ENCODE measurements at regions not wholly inside any gene's neighbourhood (a gene's known extent, or its start where the extent isn't known, plus 50 kb on each side); places are given as distances from the start of the nearest gene placed in this dataset.

DNA sequence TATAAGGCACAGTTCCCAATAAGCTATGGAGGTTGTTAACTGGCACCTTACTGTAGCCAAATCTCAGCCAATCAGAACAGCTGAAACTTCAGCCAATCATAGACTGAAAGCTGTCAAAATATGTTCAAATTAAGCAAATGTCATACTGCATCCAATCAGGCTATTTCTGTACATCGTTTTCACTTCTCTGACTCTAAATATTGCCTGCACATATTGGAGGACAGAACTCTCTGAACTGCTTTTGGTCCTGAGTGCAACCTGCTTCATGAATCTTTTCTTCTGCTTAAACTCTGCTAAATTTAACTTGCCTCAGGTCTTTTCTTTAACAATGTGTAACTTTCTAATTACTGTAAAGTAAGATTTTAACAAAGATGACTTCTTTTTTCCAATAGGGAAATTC is 1198.9 kb upstream of the PCDH7 start:
- TF ChIP-seq, protein P1, sequence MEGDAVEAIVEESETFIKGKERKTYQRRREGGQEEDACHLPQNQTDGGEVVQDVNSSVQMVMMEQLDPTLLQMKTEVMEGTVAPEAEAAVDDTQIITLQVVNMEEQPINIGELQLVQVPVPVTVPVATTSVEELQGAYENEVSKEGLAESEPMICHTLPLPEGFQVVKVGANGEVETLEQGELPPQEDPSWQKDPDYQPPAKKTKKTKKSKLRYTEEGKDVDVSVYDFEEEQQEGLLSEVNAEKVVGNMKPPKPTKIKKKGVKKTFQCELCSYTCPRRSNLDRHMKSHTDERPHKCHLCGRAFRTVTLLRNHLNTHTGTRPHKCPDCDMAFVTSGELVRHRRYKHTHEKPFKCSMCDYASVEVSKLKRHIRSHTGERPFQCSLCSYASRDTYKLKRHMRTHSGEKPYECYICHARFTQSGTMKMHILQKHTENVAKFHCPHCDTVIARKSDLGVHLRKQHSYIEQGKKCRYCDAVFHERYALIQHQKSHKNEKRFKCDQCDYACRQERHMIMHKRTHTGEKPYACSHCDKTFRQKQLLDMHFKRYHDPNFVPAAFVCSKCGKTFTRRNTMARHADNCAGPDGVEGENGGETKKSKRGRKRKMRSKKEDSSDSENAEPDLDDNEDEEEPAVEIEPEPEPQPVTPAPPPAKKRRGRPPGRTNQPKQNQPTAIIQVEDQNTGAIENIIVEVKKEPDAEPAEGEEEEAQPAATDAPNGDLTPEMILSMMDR (conservative IDR thresholded peaks at IDR 0.05) = no peak
- Mint-ChIP-seq H3K9me3 (no peaks in the 10 kb centered on the region), H3K4me1 (ENCODE audit: unreplicated experiment) (no peaks in the 10 kb centered on the region)

DNA sequence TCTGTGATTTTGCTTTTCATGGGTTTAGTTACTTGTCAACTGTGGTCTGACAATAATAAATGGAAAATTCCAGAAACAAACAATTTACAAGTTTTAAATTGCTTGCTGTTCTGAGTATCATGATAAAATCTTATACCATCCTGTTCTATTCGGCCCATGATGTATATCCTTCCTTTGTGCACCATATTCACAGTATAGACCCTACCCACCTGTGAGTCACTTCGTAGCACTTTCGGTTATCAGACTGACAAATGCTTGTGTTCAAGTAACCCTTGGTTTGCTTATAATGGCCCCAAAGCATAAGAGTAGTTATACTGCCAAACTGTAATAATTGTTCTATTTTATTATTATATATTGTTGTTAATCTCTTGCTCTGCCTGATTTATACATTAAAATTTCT is 1183.4 kb upstream of the PCDH7 start:
- DNase-seq (ENCODE audit: extremely low spot score, unreplicated experiment) = no peak
- no peaks in the 10 kb centered on the region for H3K9me3 Mint-ChIP-seq
- no peak overlapping the region for H3K4me3 Mint-ChIP-seq
- H3K27ac Mint-ChIP-seq = no peak overlapping the region
- TF ChIP-seq, protein P1 (conservative IDR thresholded peaks at IDR 0.05) = no peak
- no peaks in the 10 kb centered on the region for H3K4me1 Mint-ChIP-seq (ENCODE audit: unreplicated experiment)
- no peaks in the 10 kb centered on the region for H3K27me3 Mint-ChIP-seq
- no peaks in the 10 kb centered on the region for H3K36me3 Mint-ChIP-seq

More for the DNA sequence above, 1198.9 kb upstream of the PCDH7 start:
- H3K4me3 Mint-ChIP-seq = no peak overlapping the region
- H3K27ac Mint-ChIP-seq = no peak overlapping the region
- H3K36me3 Mint-ChIP-seq = no peaks in the 10 kb centered on the region
- no peak for DNase-seq (ENCODE audit: extremely low spot score, unreplicated experiment)
- no peaks in the 10 kb centered on the region for H3K27me3 Mint-ChIP-seq

DNA sequence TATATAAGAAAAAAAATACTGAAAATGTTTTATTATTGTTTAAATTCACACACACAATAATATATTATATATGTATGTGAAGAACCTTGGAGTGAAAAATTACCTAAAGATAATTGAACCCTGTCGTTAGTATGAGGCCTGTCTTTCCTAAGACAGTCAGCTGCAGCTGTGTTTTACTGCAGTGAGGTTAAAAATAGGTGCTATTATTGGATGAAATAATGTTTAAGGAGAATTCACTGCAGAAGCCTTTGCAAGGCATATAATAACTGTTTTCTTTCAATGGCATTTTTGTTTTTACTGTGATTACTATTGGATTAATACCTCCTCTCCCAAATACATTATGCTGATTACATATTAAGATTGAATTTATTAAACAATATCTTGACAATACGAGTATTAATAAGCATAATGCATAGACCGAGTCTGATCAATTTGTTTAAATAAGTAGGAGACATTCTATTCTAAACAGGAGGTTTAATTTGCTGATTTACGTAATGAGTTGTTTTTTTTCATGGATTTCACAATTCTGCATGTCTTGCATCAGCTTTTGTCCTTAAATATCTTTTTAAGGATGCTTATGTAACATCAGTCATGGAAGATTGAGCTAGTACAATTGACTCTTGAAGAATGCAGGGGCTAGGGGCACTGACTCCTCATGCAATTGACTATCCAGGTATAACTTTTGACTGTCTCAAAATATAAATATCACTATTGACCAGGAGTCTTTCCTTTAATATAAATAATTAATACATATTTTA is 1181.1 kb upstream of the PCDH7 start:
- H3K27ac Mint-ChIP-seq = no peak overlapping the region
- no peak for DNase-seq (ENCODE audit: extremely low spot score, unreplicated experiment)
- H3K4me3 Mint-ChIP-seq = no peak overlapping the region
- H3K9me3 Mint-ChIP-seq = no peaks in the 10 kb centered on the region
- H3K27me3 Mint-ChIP-seq = no peaks in the 10 kb centered on the region
- no peaks in the 10 kb centered on the region for H3K36me3 Mint-ChIP-seq
- TF ChIP-seq, protein P1 (conservative IDR thresholded peaks at IDR 0.05) = no peak
- H3K4me1 Mint-ChIP-seq (ENCODE audit: unreplicated experiment) = no peaks in the 10 kb centered on the region

DNA sequence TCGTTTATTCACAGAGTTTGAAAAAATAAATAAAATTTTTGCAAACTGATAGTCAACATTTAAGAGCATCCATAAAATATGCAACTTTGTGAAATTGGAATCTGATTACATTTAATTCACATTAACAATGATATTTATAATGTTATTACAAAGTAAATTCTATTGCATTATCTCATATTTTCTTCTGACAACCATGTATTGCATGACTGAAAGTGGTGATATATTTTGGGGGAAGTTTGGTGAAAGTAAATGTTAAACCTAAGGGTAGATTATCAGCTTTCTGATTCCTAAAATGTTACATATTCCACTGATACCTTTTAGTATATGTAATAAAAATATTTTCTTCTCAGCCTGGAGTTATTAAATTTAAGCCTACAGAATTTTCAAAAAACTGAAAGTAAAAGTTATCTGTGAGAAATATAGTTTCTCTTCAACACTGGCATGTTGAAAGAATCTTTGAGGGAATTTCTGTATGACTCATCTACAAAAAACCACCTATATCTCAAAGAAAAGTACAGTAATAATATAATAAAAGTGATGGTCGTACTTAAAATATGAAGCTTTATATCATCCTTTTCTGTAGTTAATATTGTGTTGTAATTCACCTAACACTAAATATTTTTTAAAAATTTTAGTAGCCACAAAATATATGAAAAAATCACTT is 1179.6 kb upstream of the PCDH7 start:
- TF ChIP-seq, protein P1 (conservative IDR thresholded peaks at IDR 0.05) = no peak
- Mint-ChIP-seq H3K4me1 (ENCODE audit: unreplicated experiment) (no peaks in the 10 kb centered on the region), H3K9me3 (no peaks in the 10 kb centered on the region), H3K27ac (no peak overlapping the region), H3K4me3 (no peak overlapping the region), H3K36me3 (no peaks in the 10 kb centered on the region), H3K27me3 (no peaks in the 10 kb centered on the region)
- DNase-seq (ENCODE audit: extremely low spot score, unreplicated experiment) = no peak

DNA sequence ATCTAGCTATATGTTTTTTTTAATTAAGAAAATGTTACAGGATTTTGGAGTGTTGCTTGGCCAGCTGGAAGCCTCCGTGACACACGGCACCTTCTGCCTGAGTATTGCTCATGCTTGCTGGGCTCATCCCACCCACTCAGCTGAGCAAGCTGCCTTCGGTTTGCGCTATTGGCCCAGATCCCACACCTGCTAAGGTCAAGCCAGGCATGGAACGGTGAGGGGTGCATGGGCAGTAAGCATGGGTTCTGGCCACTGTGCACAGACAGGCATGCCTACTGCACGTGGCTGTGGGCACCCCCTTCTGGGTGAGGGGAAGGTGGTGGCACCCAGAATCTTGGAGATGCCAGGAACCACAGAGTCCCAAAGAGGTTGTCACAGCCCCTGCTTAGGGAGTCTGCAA is 1178.4 kb upstream of the PCDH7 start:
- Mint-ChIP-seq H3K27me3 (no peaks in the 10 kb centered on the region), H3K9me3 (no peaks in the 10 kb centered on the region), H3K36me3 (no peaks in the 10 kb centered on the region), H3K4me1 (ENCODE audit: unreplicated experiment) (no peaks in the 10 kb centered on the region), H3K27ac (no peak overlapping the region), H3K4me3 (no peak overlapping the region)
- DNase-seq (ENCODE audit: extremely low spot score, unreplicated experiment) = no peak
- TF ChIP-seq, protein P1 (conservative IDR thresholded peaks at IDR 0.05) = no peak

Data from type B pancreatic cell (in vitro differentiated cells).